HEK293T (cell line): ENCODE measurements at regions not wholly inside any gene's neighbourhood (a gene's known extent, or its start where the extent isn't known, plus 50 kb on each side); places are given as distances from the start of the nearest gene placed in this dataset.

Experiments
- CTCF ChIA-PET: fragments of 350-600 bp; formaldehyde crosslinking; extraction: SDS; loops from one replicate; lab custom pipeline; 2021; ENCODE audit warnings: antibody characterized with exemption, inconsistent platforms; lab: Yijun Ruan, JAX
- POLR2A ChIA-PET: fragments of 350-600 bp; formaldehyde crosslinking; extraction: SDS; loops from one replicate; lab custom pipeline; 2020; ENCODE audit warnings: antibody characterized with exemption, inconsistent platforms; lab: Yijun Ruan, JAX
- DNase-seq: peaks from one replicate; pipeline ENCODE4 v3.0.0; 2012; ENCODE audit warnings: mixed read lengths; ENCODE audit errors: extremely low spot score
- ARNT ChIP-seq: fragments of 450-650 bp; IDR thresholded peaks from 2 replicates; pipeline ENCODE4 v1.6.1; 2017; ENCODE audit warnings: mild to moderate bottlenecking
- BHLHE40 ChIP-seq: fragments of 450-650 bp; IDR thresholded peaks from 2 replicates; pipeline ENCODE4 v1.6.1; 2016; ENCODE audit warnings: mild to moderate bottlenecking, moderate library complexity, borderline replicate concordance
- CTBP1 ChIP-seq: fragments of 450-650 bp; IDR thresholded peaks from 2 replicates; pipeline ENCODE4 v1.6.1; 2016; ENCODE audit warnings: borderline replicate concordance
- ELF4 ChIP-seq: fragments of 450-650 bp; IDR thresholded peaks from 2 replicates; pipeline ENCODE4 v1.6.1; 2017; ENCODE audit warnings: antibody characterized with exemption
- FOXA1 ChIP-seq: fragments of 450-650 bp; IDR thresholded peaks from 2 replicates; pipeline ENCODE4 v1.6.1; 2016; ENCODE audit warnings: mild to moderate bottlenecking
- FOXK2 ChIP-seq: fragments of 450-650 bp; IDR thresholded peaks from 2 replicates; pipeline ENCODE4 v1.6.1; 2016; ENCODE audit warnings: mild to moderate bottlenecking
- FOXM1 ChIP-seq: fragments of 450-650 bp; IDR thresholded peaks from 2 replicates; pipeline ENCODE4 v1.6.1; 2017; ENCODE audit warnings: mild to moderate bottlenecking, borderline replicate concordance
- HDGF ChIP-seq: fragments of 450-650 bp; IDR thresholded peaks from 2 replicates; pipeline ENCODE4 v1.6.1; 2017; ENCODE audit warnings: antibody characterized with exemption, borderline replicate concordance
- L3MBTL2 ChIP-seq: fragments of 450-650 bp; conservative IDR thresholded peaks from 2 replicates; pipeline ENCODE4 v1.6.1; 2016; ENCODE audit warnings: mild to moderate bottlenecking
- LEF1 ChIP-seq: fragments of 450-650 bp; IDR thresholded peaks from 2 replicates; pipeline ENCODE4 v1.6.1; 2017; ENCODE audit warnings: mild to moderate bottlenecking, borderline replicate concordance
- NFRKB ChIP-seq: fragments of 450-650 bp; IDR thresholded peaks from 2 replicates; pipeline ENCODE4 v1.6.1; 2016; ENCODE audit warnings: mild to moderate bottlenecking, moderate library complexity
- SP1 ChIP-seq: fragments of 450-650 bp; IDR thresholded peaks from 2 replicates; pipeline ENCODE4 v1.6.1; 2017
- SUZ12 ChIP-seq: fragments of 450-650 bp; IDR thresholded peaks from 2 replicates; pipeline ENCODE4 v1.6.1; 2016; ENCODE audit warnings: mild to moderate bottlenecking
- TARDBP ChIP-seq: fragments of 450-650 bp; IDR thresholded peaks from 2 replicates; pipeline ENCODE4 v1.6.1; 2016
- ZNF384 ChIP-seq: fragments of 450-650 bp; IDR thresholded peaks from 2 replicates; pipeline ENCODE4 v1.6.1; 2016
- TF ChIP-seq, protein P1 (sequence below): fragments of 450-650 bp; IDR thresholded peaks from 2 replicates; pipeline ENCODE4 v1.6.1; 2016

DNA sequence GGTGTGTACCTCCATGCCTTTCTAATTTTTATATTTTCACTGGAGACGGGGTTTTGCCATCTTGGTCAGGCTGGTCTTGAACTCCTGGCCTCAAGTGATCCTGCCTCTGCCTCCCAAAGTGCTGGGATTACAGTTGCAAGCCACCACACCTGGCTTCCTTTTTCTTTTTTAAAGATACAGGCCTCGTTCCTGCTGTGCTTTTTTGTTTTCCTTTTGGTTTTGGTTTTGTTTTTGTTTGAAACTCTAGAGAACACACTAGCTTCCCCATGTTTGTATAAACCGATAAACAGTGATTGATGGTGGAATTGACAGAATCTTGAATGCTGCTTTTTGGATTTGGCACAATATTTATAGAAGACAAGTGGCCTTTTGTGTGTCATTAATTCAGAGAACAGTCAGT is 1603.4 kb downstream of the MAT2B start:
- no peak for DNase-seq
- TF ChIP-seq CTBP1: no peak
- CTCF ChIA-PET: no interaction called here
- POLR2A ChIA-PET: no interaction called here

DNA sequence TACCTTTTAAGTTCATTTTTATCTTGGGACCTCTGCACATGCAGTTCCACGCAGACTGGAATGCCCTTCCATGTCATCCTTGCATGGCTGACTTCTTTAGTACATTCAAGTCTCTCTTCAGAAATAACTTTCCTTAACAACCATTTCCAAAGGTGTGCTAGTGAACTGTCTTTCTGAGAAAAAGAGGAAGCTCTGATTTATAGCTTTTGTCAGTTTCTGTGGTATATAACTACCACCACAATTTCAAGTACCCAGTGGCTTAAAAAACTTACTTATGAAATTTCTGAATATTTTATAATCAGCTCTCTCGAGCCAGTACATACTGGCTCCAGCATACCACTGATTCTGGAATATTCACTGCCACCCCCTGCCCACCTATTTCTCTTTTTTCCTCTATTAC is 1613.8 kb downstream of the MAT2B start:
- TF ChIP-seq SP1 (no peak), ZNF384 (no peak), ELF4 (no peak), HDGF (no peak), NFRKB (no peak), SUZ12 (no peak), FOXK2 (no peak), L3MBTL2 (no peak)
- ChIA-PET CTCF (no interaction called here), POLR2A (no interaction called here)
- DNase-seq: no peak

DNA sequence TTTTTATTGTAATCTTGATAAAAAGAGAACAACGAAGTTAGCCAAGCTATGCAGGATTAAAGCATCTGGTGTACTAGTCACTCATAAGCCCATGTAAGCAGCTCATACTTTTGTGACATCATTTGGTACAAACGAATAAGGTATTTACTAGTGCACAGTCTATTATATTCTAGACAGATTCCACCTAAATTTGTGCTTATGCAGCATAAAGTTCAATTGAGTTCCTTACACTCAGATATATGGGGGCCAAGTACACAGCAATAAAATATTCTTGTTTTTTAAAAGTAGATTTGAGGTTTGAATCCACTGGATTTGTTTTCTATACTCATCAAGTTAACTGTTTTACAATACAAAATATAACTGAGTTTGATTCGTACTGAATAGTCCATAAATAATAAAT is 1621.2 kb downstream of the MAT2B start:
- ChIA-PET POLR2A (no interaction called here), CTCF (no interaction called here)
- TF ChIP-seq, protein P1, sequence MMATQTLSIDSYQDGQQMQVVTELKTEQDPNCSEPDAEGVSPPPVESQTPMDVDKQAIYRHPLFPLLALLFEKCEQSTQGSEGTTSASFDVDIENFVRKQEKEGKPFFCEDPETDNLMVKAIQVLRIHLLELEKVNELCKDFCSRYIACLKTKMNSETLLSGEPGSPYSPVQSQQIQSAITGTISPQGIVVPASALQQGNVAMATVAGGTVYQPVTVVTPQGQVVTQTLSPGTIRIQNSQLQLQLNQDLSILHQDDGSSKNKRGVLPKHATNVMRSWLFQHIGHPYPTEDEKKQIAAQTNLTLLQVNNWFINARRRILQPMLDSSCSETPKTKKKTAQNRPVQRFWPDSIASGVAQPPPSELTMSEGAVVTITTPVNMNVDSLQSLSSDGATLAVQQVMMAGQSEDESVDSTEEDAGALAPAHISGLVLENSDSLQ: no peak
- DNase-seq: no peak

DNA sequence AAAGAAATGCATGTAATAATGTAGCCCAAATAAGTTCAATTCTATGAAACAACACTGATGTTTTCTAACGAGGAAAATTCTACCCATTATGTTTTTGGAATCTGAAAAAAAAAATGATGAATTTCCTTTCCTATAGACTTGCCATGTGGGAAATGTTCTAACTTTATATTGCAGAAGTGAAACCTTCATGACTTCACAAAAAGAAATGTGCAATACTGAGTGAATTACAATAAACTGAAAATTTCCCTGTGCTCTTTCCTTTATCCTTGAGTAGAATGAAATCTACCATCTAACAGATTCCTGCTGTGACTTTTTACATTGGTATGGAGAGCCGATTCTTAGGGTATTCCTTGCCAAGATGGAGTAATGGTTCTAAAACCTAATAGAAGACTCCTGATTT is 1622.5 kb downstream of the MAT2B start:
- CTCF ChIA-PET: no interaction called here
- POLR2A ChIA-PET: no interaction called here
- no peak for TF ChIP-seq HDGF
- no peak for TF ChIP-seq BHLHE40
- no peak for TF ChIP-seq NFRKB
- TF ChIP-seq ZNF384: no peak
- no peak for TF ChIP-seq CTBP1
- TF ChIP-seq SUZ12: no peak
- no peak for TF ChIP-seq LEF1
- no peak for TF ChIP-seq ELF4
- no peak for TF ChIP-seq FOXM1
- TF ChIP-seq TARDBP: no peak
- TF ChIP-seq, protein P1: no peak
- TF ChIP-seq FOXK2: no peak
- TF ChIP-seq SP1: no peak
- no peak for TF ChIP-seq FOXA1
- no peak for TF ChIP-seq L3MBTL2
- no peak for TF ChIP-seq ARNT
- DNase-seq: no peak

DNA sequence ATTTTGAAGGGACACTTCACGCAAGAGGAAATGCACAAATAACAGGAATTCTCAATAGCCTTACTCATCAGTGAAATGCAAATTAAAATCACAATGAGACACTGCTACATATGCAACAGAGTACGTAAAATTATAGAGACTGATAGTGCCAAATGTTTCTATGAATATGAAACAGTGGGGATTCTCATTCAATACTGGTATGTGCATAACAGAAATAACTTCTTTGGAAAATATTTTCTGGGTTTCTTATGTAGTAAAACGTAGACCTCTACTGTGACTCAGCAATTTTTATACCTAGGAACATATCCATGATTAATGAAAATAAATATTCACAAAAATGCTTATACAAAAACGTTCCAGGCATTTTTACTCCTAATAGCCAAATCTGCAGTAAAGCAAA is 1625.2 kb downstream of the MAT2B start:
- TF ChIP-seq NFRKB (no peak), FOXM1 (no peak)
- CTCF ChIA-PET: no interaction called here
- POLR2A ChIA-PET: no interaction called here
- no peak for DNase-seq

DNA sequence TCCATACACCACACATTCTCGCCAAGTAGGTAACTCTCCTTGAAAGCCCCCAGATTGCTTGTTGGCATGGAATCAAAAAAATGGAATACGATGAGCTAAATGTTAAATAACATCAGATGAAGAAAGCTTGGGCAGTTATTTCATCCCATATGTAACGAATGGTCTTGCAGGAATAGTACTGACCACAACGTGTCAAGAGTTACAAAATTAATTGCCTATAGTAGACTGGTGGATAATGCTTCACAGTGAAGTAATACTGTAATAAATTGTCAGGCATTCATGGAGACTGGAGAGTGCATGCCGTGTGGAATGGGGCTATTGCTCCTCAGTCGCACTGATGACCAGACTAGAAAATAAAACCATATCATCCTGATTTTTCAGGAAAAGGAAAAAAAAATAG is 1628.7 kb downstream of the MAT2B start:
- DNase-seq: no peak
- ChIA-PET POLR2A (no interaction called here), CTCF (no interaction called here)
- TF ChIP-seq SP1: no peak
- no peak for TF ChIP-seq TARDBP
- TF ChIP-seq SUZ12: no peak
- no peak for TF ChIP-seq FOXK2
- no peak for TF ChIP-seq BHLHE40
- TF ChIP-seq FOXA1: no peak
- no peak for TF ChIP-seq HDGF
- no peak for TF ChIP-seq ZNF384
- TF ChIP-seq LEF1: no peak
- TF ChIP-seq L3MBTL2: no peak
- no peak for TF ChIP-seq CTBP1
- TF ChIP-seq, protein P1: no peak
- TF ChIP-seq NFRKB: no peak
- no peak for TF ChIP-seq FOXM1
- no peak for TF ChIP-seq ELF4
- no peak for TF ChIP-seq ARNT

DNA sequence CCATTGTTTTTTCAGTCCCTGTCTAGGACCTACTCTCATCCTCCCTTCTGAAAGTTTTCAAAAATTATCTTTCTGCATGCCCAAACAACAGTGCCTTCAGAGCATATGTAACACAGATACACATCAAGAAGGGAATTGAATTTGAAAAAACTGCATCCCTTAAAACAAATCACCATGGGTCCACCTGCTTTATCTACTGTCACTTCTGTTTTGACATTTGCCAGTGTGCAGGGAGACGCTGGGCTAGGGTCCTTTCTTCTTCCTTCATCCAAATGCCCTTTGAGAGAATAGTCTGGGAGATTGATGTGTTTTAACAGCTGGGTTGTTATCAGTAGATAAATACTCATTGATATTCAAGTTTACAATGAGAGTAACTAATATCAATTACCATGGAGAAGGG is 1630.1 kb downstream of the MAT2B start:
- no peak for DNase-seq
- ChIA-PET CTCF (no interaction called here), POLR2A (no interaction called here)
- TF ChIP-seq FOXM1 (no peak), HDGF (no peak), LEF1 (no peak), SUZ12 (no peak)
- TF ChIP-seq, protein P1: no peak
